Skeletal muscle satellite cell (primary cell): ENCODE measurements at regions not wholly inside any gene's neighbourhood (a gene's known extent, or its start where the extent isn't known, plus 50 kb on each side); places are given as distances from the start of the nearest gene placed in this dataset.

ENCODE experiments used
- H3K27me3 ChIP-seq: 2 replicates; pipeline ENCODE4 v1.7.0; 2013; ENCODE audit warnings: low read length; ENCODE audit not compliant: control insufficient read depth, insufficient read depth
- H3K36me3 ChIP-seq: 2 replicates; pipeline ENCODE4 v1.7.0; 2013; ENCODE audit warnings: mild to moderate bottlenecking, control low read depth, low read length; ENCODE audit not compliant: insufficient read depth
- H3K4me1 ChIP-seq: 2 replicates; pipeline ENCODE4 v1.7.0; 2013; ENCODE audit warnings: low read length; ENCODE audit not compliant: control insufficient read depth, insufficient read depth
- H3K4me2 ChIP-seq: 2 replicates; pipeline ENCODE4 v1.7.0; 2013; ENCODE audit warnings: mild to moderate bottlenecking, low read length
- H3K4me3 ChIP-seq: 2 replicates; pipeline ENCODE4 v1.7.0; 2013; ENCODE audit warnings: low read length
- H3K9ac ChIP-seq: 2 replicates; pipeline ENCODE4 v1.7.0; 2013; ENCODE audit warnings: mild to moderate bottlenecking, low read depth, low read length, moderate library complexity
- H3K9me3 ChIP-seq: replicated peaks from 2 replicates; pipeline ENCODE4 v1.7.0; 2013; ENCODE audit warnings: mild to moderate bottlenecking, control low read depth, low read length

DNA sequence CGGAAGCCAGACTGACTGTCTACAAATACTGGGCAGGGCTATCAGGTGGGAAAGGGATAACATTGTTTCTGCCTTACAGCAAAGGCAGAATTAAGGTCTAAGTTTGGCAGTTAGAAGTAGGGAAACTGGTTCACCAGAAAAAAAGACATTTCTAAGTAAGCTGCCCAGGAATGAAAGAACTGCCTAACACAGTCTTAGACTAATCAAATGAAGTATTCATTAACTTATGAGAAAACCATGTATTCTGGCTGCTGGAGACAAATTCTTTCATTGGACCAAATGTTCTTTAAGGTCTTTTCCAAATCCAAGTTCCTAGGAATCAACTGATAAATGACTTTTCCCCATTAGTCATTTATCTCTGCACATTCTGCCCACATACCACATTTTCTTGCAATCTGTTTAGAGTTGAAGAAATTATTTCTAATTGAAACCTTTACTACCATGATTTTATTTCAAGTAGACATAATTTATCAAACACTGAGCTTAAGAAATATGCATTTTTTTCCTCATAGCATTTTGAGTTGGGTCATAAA, 120.3 kb upstream of the OGFRL1 start:
- Histone ChIP-seq H3K27me3 (no peaks in the 10 kb centered on the region), H3K4me1 (no peaks in the 10 kb centered on the region), H3K4me3 (no peak overlapping the region), H3K36me3 (no peaks in the 10 kb centered on the region), H3K9ac (no peak overlapping the region), H3K9me3 (no peaks in the 10 kb centered on the region), H3K4me2 (no peak overlapping the region)

DNA sequence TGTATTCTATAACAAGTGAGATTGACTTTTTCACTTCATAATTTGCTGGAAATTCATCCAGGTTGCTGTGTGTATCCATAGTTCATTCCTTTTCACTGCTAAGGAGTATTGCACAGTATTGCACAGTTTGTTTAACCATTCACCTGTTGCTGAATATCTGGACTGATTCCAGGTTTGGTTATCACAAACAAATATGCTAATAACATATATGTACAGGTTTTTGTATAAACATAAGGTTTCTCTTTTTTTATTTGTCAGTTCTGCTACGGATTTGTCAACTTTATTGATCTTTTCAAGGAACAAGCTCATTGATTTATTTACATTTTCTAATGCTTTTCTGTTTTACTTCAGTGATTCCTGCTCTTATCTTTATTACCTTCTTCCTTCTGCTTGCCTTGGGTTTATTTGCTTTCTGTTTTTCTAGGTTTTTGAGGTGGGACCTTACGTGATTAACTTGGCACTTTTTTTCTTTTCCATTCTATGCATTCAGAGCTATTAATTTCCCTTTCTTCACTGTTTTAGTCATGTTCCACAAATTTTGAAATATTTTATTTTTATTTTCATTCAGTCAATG, 117.0 kb upstream of the OGFRL1 start:
- no peaks in the 10 kb centered on the region for H3K36me3 ChIP-seq
- no peak overlapping the region for H3K4me2 ChIP-seq
- H3K4me1 ChIP-seq, result no peaks in the 10 kb centered on the region
- no peak overlapping the region for H3K9ac ChIP-seq
- H3K4me3 ChIP-seq, result no peak overlapping the region
- H3K9me3 ChIP-seq, result no peaks in the 10 kb centered on the region
- H3K27me3 ChIP-seq, result no peaks in the 10 kb centered on the region

- no peak overlapping the region for H3K9ac ChIP-seq
- H3K4me1 ChIP-seq, result peaks cover 13% of the 10 kb centered on the region
- H3K4me3 ChIP-seq, result no peak overlapping the region
- no peaks in the 10 kb centered on the region for H3K36me3 ChIP-seq
- H3K27me3 ChIP-seq, result no peaks in the 10 kb centered on the region
- no peaks in the 10 kb centered on the region for H3K9me3 ChIP-seq
- H3K4me2 ChIP-seq, result no peak overlapping the region
These were observed 109.2 kb upstream of the OGFRL1 start for GRCh38 chr6:71179249-71179885.

DNA sequence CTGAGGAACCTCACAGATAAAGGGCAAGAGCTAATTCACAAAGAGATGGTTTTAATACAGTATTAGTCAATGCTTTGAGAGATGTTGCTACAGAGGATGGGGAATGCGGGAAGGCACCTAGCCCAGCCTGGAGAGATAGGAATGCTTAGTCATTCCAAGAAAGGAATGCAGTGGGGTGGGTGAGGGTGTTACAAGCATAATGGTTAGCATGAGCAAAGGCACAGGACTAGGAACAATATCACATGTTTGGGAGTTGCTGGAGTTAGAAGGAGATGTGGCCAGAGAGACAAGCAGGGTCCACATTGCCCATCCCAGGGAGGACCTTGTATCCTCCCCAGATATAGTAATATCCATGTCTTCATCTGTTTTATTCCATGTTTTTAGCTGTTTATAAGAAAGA, 107.0 kb upstream of the OGFRL1 start:
- Histone ChIP-seq H3K36me3 (no peaks in the 10 kb centered on the region), H3K4me1 (peaks cover 13% of the 10 kb centered on the region), H3K4me3 (peak overlapping the region; percentile 28), H3K4me2 (no peak overlapping the region), H3K27me3 (no peaks in the 10 kb centered on the region), H3K9ac (no peak overlapping the region), H3K9me3 (no peaks in the 10 kb centered on the region)

GRCh38 chr6:71187141-71187540, 101.5 kb upstream of the OGFRL1 start:
- H3K36me3 ChIP-seq, result no peaks in the 10 kb centered on the region
- H3K9me3 ChIP-seq, result no peaks in the 10 kb centered on the region
- H3K4me2 ChIP-seq, result no peak overlapping the region
- H3K27me3 ChIP-seq, result no peaks in the 10 kb centered on the region
- no peak overlapping the region for H3K9ac ChIP-seq
- no peaks in the 10 kb centered on the region for H3K4me1 ChIP-seq
- no peak overlapping the region for H3K4me3 ChIP-seq

DNA sequence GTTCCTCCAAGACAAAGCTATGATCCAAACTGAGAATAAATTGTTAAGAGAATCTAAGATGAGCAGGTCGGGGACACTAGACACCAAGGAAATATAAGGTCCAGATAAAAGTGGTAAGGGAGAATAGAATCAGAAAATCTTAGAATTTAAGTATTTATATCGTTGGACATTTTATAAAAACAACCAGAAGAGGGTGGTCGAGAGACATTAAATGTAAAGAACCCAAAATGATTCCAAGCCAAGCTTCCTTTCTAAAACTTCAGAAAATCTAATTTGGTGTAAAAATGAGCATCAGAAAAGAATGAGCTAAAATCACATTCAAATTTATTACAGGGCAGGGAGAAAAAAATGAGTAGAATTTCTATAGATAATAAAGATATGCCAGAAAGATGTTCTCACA, 97.8 kb upstream of the OGFRL1 start:
- Histone ChIP-seq H3K4me1 (peaks cover 10% of the 10 kb centered on the region), H3K36me3 (no peaks in the 10 kb centered on the region), H3K9me3 (no peaks in the 10 kb centered on the region), H3K27me3 (no peaks in the 10 kb centered on the region), H3K4me2 (no peak overlapping the region), H3K9ac (no peak overlapping the region), H3K4me3 (no peak overlapping the region)

GRCh38 chr6:71194724-71195123, 93.9 kb upstream of the OGFRL1 start:
- Histone ChIP-seq H3K4me2 (peak overlapping the region; percentile 25), H3K4me3 (no peak overlapping the region), H3K9ac (peak overlapping the region; percentile 40), H3K4me1 (peaks cover 36% of the 10 kb centered on the region), H3K36me3 (no peaks in the 10 kb centered on the region), H3K27me3 (no peaks in the 10 kb centered on the region), H3K9me3 (no peaks in the 10 kb centered on the region)

- H3K36me3 ChIP-seq, result no peaks in the 10 kb centered on the region
- H3K9ac ChIP-seq, result peak overlapping the region; percentile 75
- H3K27me3 ChIP-seq, result no peaks in the 10 kb centered on the region
- peaks cover 36% of the 10 kb centered on the region for H3K4me1 ChIP-seq
- H3K9me3 ChIP-seq, result no peaks in the 10 kb centered on the region
- peak overlapping the region; percentile 41 for H3K4me3 ChIP-seq
- H3K4me2 ChIP-seq, result peak overlapping the region; percentile 74
These were observed 91.3 kb upstream of the OGFRL1 start for GRCh38 chr6:71197267-71197666.

GRCh38 chr6:71197780-71198179, 90.8 kb upstream of the OGFRL1 start:
- Histone ChIP-seq H3K9ac (peak overlapping the region; percentile 75), H3K9me3 (no peaks in the 10 kb centered on the region), H3K4me1 (peaks cover 36% of the 10 kb centered on the region), H3K4me3 (peak overlapping the region; percentile 41), H3K36me3 (no peaks in the 10 kb centered on the region), H3K27me3 (no peaks in the 10 kb centered on the region), H3K4me2 (peak overlapping the region; percentile 74)

- H3K4me1 ChIP-seq, result peaks cover 36% of the 10 kb centered on the region
- no peak overlapping the region for H3K4me2 ChIP-seq
- H3K4me3 ChIP-seq, result no peak overlapping the region
These were observed 89.7 kb upstream of the OGFRL1 start for GRCh38 chr6:71198908-71199307.

GRCh38 chr6:71199736-71200135, 88.9 kb upstream of the OGFRL1 start:
- Histone ChIP-seq H3K9ac (no peak overlapping the region), H3K4me3 (no peak overlapping the region), H3K4me2 (no peak overlapping the region), H3K27me3 (no peaks in the 10 kb centered on the region), H3K9me3 (no peaks in the 10 kb centered on the region), H3K36me3 (no peaks in the 10 kb centered on the region), H3K4me1 (peaks cover 35% of the 10 kb centered on the region)

More at GRCh38 chr6:71198908-71199307, 89.7 kb upstream of the OGFRL1 start:
- Histone ChIP-seq H3K9me3 (no peaks in the 10 kb centered on the region), H3K9ac (no peak overlapping the region), H3K36me3 (no peaks in the 10 kb centered on the region), H3K27me3 (no peaks in the 10 kb centered on the region)

- Histone ChIP-seq H3K9ac (no peak overlapping the region), H3K36me3 (no peaks in the 10 kb centered on the region), H3K9me3 (no peaks in the 10 kb centered on the region), H3K4me3 (no peak overlapping the region), H3K4me2 (no peak overlapping the region), H3K27me3 (no peaks in the 10 kb centered on the region), H3K4me1 (peaks cover 27% of the 10 kb centered on the region)
These were observed 85.4 kb upstream of the OGFRL1 start for GRCh38 chr6:71203206-71203605.
